NB4 (cell line): ENCODE measurements at regions not wholly inside any gene's neighbourhood (a gene's known extent, or its start where the extent isn't known, plus 50 kb on each side); places are given as distances from the start of the nearest gene placed in this dataset.

Experiments used
- POLR2A ChIP-seq: IDR thresholded peaks from 2 replicates; pipeline ENCODE4 v1.6.1; 2011; ENCODE audit warnings: mild to moderate bottlenecking; ENCODE audit not compliant: insufficient read length; ENCODE audit errors: extremely low read depth
- TF ChIP-seq, protein P1 (sequence below): IDR thresholded peaks from one replicate; pipeline ENCODE4 v1.5.1; 2012; ENCODE audit warnings: low read depth, low read length

GRCh38 chr12:61848893-61849292 is 411.3 kb upstream of the USP15 start:
- TF ChIP-seq, protein P1, sequence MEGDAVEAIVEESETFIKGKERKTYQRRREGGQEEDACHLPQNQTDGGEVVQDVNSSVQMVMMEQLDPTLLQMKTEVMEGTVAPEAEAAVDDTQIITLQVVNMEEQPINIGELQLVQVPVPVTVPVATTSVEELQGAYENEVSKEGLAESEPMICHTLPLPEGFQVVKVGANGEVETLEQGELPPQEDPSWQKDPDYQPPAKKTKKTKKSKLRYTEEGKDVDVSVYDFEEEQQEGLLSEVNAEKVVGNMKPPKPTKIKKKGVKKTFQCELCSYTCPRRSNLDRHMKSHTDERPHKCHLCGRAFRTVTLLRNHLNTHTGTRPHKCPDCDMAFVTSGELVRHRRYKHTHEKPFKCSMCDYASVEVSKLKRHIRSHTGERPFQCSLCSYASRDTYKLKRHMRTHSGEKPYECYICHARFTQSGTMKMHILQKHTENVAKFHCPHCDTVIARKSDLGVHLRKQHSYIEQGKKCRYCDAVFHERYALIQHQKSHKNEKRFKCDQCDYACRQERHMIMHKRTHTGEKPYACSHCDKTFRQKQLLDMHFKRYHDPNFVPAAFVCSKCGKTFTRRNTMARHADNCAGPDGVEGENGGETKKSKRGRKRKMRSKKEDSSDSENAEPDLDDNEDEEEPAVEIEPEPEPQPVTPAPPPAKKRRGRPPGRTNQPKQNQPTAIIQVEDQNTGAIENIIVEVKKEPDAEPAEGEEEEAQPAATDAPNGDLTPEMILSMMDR = no peak
- TF ChIP-seq POLR2A = no peak
